ENCODE measurements at regions not wholly inside any gene's neighbourhood (a gene's known extent, or its start where the extent isn't known, plus 50 kb on each side); places are given as distances from the start of the nearest gene placed in this dataset.

DNA sequence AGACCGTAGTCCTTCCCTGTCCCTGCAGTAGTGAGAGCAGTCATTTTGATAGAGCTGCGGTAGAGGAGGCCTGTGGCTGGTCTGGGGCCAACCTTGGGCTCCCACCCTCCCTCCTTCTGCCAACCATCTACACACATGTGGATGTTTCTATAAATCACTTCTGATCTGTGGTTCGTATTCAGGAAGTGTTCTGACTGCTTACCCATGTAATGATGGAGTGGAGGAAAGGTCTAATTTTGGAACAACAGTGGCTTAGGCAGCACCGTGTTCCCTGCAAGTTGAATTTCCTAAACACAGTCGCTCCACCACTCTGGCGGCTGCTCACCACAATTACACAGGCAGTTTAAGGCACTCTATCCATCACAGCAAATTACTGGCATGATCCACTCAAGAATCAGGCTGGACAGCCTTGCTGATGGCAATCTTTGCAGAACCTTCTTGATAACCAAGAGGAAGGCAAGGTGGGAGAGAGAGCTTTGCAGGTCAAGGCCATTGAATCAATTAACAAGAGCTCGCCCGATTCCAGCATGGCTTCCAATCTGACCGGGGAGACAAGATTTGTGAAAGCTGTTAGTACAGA lies 104.7 kb upstream of the VEPH1 start:
- no peak for TF ChIP-seq GABPA (IDR thresholded peaks at IDR 0.05; ENCODE audit: low read depth)
- TF ChIP-seq, protein P1, sequence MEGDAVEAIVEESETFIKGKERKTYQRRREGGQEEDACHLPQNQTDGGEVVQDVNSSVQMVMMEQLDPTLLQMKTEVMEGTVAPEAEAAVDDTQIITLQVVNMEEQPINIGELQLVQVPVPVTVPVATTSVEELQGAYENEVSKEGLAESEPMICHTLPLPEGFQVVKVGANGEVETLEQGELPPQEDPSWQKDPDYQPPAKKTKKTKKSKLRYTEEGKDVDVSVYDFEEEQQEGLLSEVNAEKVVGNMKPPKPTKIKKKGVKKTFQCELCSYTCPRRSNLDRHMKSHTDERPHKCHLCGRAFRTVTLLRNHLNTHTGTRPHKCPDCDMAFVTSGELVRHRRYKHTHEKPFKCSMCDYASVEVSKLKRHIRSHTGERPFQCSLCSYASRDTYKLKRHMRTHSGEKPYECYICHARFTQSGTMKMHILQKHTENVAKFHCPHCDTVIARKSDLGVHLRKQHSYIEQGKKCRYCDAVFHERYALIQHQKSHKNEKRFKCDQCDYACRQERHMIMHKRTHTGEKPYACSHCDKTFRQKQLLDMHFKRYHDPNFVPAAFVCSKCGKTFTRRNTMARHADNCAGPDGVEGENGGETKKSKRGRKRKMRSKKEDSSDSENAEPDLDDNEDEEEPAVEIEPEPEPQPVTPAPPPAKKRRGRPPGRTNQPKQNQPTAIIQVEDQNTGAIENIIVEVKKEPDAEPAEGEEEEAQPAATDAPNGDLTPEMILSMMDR (IDR thresholded peaks at IDR 0.05; ENCODE audit: insufficient read depth, low read length) = no peak
- no peak for TF ChIP-seq POLR2AphosphoS5 (IDR thresholded peaks at IDR 0.05; ENCODE audit: low read depth)

Measured in HL-60 (cell line).